Endothelial cell of umbilical vein (primary cell): ENCODE measurements at regions not wholly inside any gene's neighbourhood (a gene's known extent, or its start where the extent isn't known, plus 50 kb on each side); places are given as distances from the start of the nearest gene placed in this dataset.

Experiments used
- BruUV-seq: library from RNA; stranded (reverse); fragments of 400-500 nt; replicated peaks from 2 replicates; lab custom pipeline; 2021; lab: Mats Ljungman, UMichigan
- CTCF ChIA-PET: fragments of 300-600, 350-600 bp; sonication (Branson Sonifier 250); formaldehyde crosslinking; loops from one replicate; lab custom pipeline; 2021; ENCODE audit warnings: antibody characterized with exemption, inconsistent platforms; lab: Charles Lee
- POLR2A ChIA-PET: fragments of 300-600, 350-600 bp; sonication (Branson Sonifier 250); formaldehyde crosslinking; loops from one replicate; lab custom pipeline; 2021; ENCODE audit warnings: antibody characterized with exemption, inconsistent platforms; lab: Charles Lee
- DNase-seq: peaks from one replicate; pipeline ENCODE4 v3.0.0-alpha.2; 2011; ENCODE audit warnings: low read depth, low spot score
- FAIRE-seq: peaks from 2 replicates; lab custom pipeline; 2011; peaks lifted over from hg19 to GRCh38; lab: Jason Lieb, UNC
- H2AFZ ChIP-seq: 2 replicates; pipeline ENCODE4 v1.6.0; 2012; ENCODE audit warnings: low read depth, low read length, control low read depth, inconsistent platforms
- H3K27ac ChIP-seq: 2 replicates; pipeline ENCODE4 v1.5.1; 2011; ENCODE audit warnings: low read depth, mild to moderate bottlenecking, control low read depth, low read length, moderate library complexity; ENCODE audit not compliant: insufficient read depth
- H3K27me3 ChIP-seq, 2 experiments: 2 replicates each; pipeline versions ENCODE4 v1.6.0 to v1.6.1; 2011; ENCODE audit warnings: low read length in 2 of 2, mixed read lengths in 1 of 2; ENCODE audit not compliant: control insufficient read depth in 2 of 2, insufficient read depth in 2 of 2
- H3K36me3 ChIP-seq, 2 experiments: 2 replicates in 1 of 2; 3 replicates in 1 of 2; pipeline ENCODE4 v1.5.1; 2011; ENCODE audit warnings: low read length in 2 of 2, mild to moderate bottlenecking in 1 of 2, moderate library complexity in 1 of 2; ENCODE audit not compliant: control insufficient read depth in 2 of 2, insufficient read depth in 2 of 2; ENCODE audit errors: extremely low read depth in 1 of 2
- H3K4me1 ChIP-seq: 3 replicates; pipeline ENCODE4 v1.5.1; 2011; ENCODE audit warnings: mild to moderate bottlenecking, low read length; ENCODE audit not compliant: control insufficient read depth, insufficient read depth; ENCODE audit errors: extremely low read depth
- H3K4me2 ChIP-seq: 2 replicates; pipeline ENCODE4 v1.6.1; 2011; ENCODE audit warnings: low read length, control low read depth, mixed read lengths; ENCODE audit not compliant: insufficient read depth
- H3K4me3 ChIP-seq, 3 experiments: fragments of 200-600 bp in 1 of 3; sonication (generic), shearing (Covaris generic) in 1 of 3; replicated peaks in 1 of 3; 2 replicates each; pipeline ENCODE4 v1.5.1; 2011 to 2016; ENCODE audit warnings: control low read depth in 3 of 3, low read length in 3 of 3, mild to moderate bottlenecking in 2 of 3, inconsistent platforms in 1 of 3, low read depth in 1 of 3, moderate library complexity in 1 of 3; ENCODE audit not compliant: insufficient read depth in 1 of 3
- H3K79me2 ChIP-seq: 2 replicates; pipeline ENCODE4 v1.6.0; 2012; ENCODE audit warnings: low read length, inconsistent platforms; ENCODE audit not compliant: control insufficient read depth, insufficient read depth
- H3K9ac ChIP-seq: replicated peaks from 2 replicates; pipeline ENCODE3; 2011; ENCODE audit warnings: low read length, control low read depth; ENCODE audit not compliant: insufficient read depth; ENCODE audit errors: extremely low read depth
- H3K9me1 ChIP-seq: replicated peaks from 3 replicates; pipeline ENCODE4 v1.6.0; 2011; ENCODE audit warnings: mild to moderate bottlenecking, low read length; ENCODE audit not compliant: control insufficient read depth, insufficient read depth; ENCODE audit errors: extremely low read depth
- H3K9me3 ChIP-seq: replicated peaks from 2 replicates; pipeline ENCODE4 v1.5.1; 2012; ENCODE audit warnings: low read length, inconsistent platforms; ENCODE audit not compliant: control insufficient read depth, insufficient read depth
- H4K20me1 ChIP-seq: replicated peaks from 2 replicates; pipeline ENCODE3; 2011; ENCODE audit warnings: mild to moderate bottlenecking, low read length; ENCODE audit not compliant: control insufficient read depth, insufficient read depth; ENCODE audit errors: extremely low read depth
- EZH2 ChIP-seq: IDR thresholded peaks from 2 replicates; pipeline ENCODE4 v1.6.1; 2012; ENCODE audit warnings: borderline replicate concordance, low read depth, mild to moderate bottlenecking, moderate library complexity, low read length, inconsistent platforms; ENCODE audit not compliant: severe bottlenecking
- POLR2A ChIP-seq: IDR thresholded peaks from 2 replicates; pipeline ENCODE4 v1.6.1; 2012; ENCODE audit warnings: low read depth, mild to moderate bottlenecking, control low read depth, low read length
- dilution Hi-C: fragments of 300-500 bp; cut with MboI; formaldehyde crosslinking; loops from one replicate; pipeline ENCODE4 v1.15.0; 2019; ENCODE audit warnings: low sequenced_read_pairs; ENCODE audit not compliant: extremely low pct_ligation_motif_present
- intact Hi-C: fragments of 100-400 bp; cut with micrococcal nuclease; formaldehyde crosslinking; loops from one replicate; pipeline ENCODE4 v1.10.0; 2022
- TF ChIP-seq, protein P1 (sequence below), 2 donors: IDR thresholded peaks; 1 replicate in 1 of 2; 2 replicates in 1 of 2; pipeline ENCODE4 v1.5.1; 2011; ENCODE audit warnings: low read length in 2 of 2, mild to moderate bottlenecking in 2 of 2, moderate library complexity in 2 of 2, control low read depth in 1 of 2, inconsistent platforms in 1 of 2, low read depth in 1 of 2; ENCODE audit not compliant: insufficient read depth in 1 of 2; ENCODE audit errors: extremely low read depth in 1 of 2
- TF ChIP-seq, protein P2 (sequence below): IDR thresholded peaks from 2 replicates; pipeline ENCODE4 v1.6.1; 2011; ENCODE audit not compliant: insufficient read depth, insufficient read length

DNA sequence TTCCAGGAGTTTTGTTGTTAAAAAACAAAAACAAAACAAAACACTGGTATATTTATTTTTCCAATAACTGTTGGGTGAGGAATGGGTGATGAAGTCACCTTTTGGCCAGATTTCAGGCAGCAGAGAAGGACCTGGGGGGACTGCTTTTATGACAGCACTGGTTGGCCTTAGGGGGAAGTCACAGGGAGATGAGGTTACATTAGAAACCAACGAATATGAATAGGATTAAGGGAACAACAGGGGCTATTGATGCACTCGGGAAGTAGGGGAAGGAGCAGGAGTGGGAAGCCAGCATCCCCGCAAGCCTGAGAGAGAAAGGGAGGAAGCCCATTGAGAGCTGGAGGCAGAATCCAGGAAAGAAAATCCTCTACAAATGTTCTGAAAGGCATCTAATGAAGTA, 958.4 kb downstream of the TYW1 start:
- H3K9me1 ChIP-seq, result no peaks in the 10 kb centered on the region
- TF ChIP-seq, protein P1, sequence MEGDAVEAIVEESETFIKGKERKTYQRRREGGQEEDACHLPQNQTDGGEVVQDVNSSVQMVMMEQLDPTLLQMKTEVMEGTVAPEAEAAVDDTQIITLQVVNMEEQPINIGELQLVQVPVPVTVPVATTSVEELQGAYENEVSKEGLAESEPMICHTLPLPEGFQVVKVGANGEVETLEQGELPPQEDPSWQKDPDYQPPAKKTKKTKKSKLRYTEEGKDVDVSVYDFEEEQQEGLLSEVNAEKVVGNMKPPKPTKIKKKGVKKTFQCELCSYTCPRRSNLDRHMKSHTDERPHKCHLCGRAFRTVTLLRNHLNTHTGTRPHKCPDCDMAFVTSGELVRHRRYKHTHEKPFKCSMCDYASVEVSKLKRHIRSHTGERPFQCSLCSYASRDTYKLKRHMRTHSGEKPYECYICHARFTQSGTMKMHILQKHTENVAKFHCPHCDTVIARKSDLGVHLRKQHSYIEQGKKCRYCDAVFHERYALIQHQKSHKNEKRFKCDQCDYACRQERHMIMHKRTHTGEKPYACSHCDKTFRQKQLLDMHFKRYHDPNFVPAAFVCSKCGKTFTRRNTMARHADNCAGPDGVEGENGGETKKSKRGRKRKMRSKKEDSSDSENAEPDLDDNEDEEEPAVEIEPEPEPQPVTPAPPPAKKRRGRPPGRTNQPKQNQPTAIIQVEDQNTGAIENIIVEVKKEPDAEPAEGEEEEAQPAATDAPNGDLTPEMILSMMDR (IDR thresholded peaks at IDR 0.05; ENCODE audit: extremely low read depth in 1 of 2, insufficient read depth in 1 of 2, low read depth in 1 of 2, low read length in 2 of 2), result no peak
- TF ChIP-seq, protein P2, sequence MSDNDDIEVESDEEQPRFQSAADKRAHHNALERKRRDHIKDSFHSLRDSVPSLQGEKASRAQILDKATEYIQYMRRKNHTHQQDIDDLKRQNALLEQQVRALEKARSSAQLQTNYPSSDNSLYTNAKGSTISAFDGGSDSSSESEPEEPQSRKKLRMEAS, result no peak
- TF ChIP-seq POLR2A, result no peak
- DNase-seq (no peak), FAIRE-seq (no peak)
- dilution Hi-C loops (no loop called here), intact Hi-C loops (no loop called here)
- H4K20me1 ChIP-seq, result no peaks in the 10 kb centered on the region
- H3K27me3 ChIP-seq, result no peaks in the 10 kb centered on the region
- no peaks in the 10 kb centered on the region for H3K36me3 ChIP-seq
- POLR2A ChIA-PET, result no interaction called here
- CTCF ChIA-PET, result no interaction called here
- H3K9ac ChIP-seq, result no peak overlapping the region
- no peak overlapping the region for H3K27ac ChIP-seq
- peaks cover 2% of the 10 kb centered on the region for H3K9me3 ChIP-seq
- H3K4me3 ChIP-seq, result no peak overlapping the region
- BruUV-seq, result no TSS peak
- no peak overlapping the region for H3K4me2 ChIP-seq
- no peaks in the 10 kb centered on the region for H3K4me1 ChIP-seq
- no peak overlapping the region for H2AFZ ChIP-seq
- H3K79me2 ChIP-seq, result no peaks in the 10 kb centered on the region

DNA sequence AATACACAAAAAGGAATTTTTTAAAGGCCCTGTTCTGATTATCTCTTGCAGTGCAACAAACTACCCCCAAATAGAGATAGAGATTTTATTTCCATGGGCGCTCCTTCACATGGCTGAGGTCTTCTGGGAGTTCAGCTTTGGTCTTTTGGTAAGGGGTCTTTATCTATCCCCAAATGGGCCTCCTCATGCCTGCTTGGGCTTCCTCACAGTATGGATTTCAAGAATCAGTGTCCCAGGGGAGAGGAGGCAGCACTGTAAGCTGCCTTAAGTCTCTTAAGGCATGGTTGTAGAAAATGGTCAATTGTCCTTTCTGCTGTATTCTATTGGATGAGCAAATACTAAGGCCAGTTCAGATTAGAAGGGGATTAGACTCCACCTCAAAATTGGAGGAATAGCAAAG, 966.2 kb downstream of the TYW1 start:
- no peak for DNase-seq
- intact Hi-C loops, result no loop called here
- H3K9ac ChIP-seq, result no peak overlapping the region
- FAIRE-seq, result no peak
- H3K36me3 ChIP-seq, result no peaks in the 10 kb centered on the region
- H3K4me1 ChIP-seq, result no peaks in the 10 kb centered on the region
- no peaks in the 10 kb centered on the region for H3K9me1 ChIP-seq
- peaks cover 2% of the 10 kb centered on the region for H3K9me3 ChIP-seq
- POLR2A ChIA-PET, result no interaction called here
- H3K79me2 ChIP-seq, result no peaks in the 10 kb centered on the region
- no TSS peak for BruUV-seq
- no peak overlapping the region for H3K4me2 ChIP-seq
- no peaks in the 10 kb centered on the region for H3K27me3 ChIP-seq
- TF ChIP-seq POLR2A (no peak), EZH2 (no peak)
- H3K4me3 ChIP-seq, result no peak overlapping the region
- no peak overlapping the region for H2AFZ ChIP-seq
- dilution Hi-C loops, result no loop called here
- CTCF ChIA-PET, result no interaction called here
- H3K27ac ChIP-seq, result no peak overlapping the region
- H4K20me1 ChIP-seq, result no peaks in the 10 kb centered on the region
